HG03342 (cell line): ENCODE measurements at regions not wholly inside any gene's neighbourhood (a gene's known extent, or its start where the extent isn't known, plus 50 kb on each side); places are given as distances from the start of the nearest gene placed in this dataset.
A peak's percentile ranks its signal among the peaks of the same experiment; 100 is the strongest.
"Not testable (repeated sequence)": the region's sequence is repeated elsewhere in the genome, so short reads cannot be mapped to it uniquely, and the experiment has no call there.

Experiments used
- ATAC-seq: cut with Tn5 transposase; IDR thresholded peaks from one replicate; pipeline ENCODE4 v1.9.1; 2021; ENCODE audit warnings: mild to moderate bottlenecking, moderate library complexity; ENCODE audit not compliant: unreplicated experiment

GRCh38 chr13:79647533-79647932 is 166.6 kb downstream of the NDFIP2 start:
- ATAC-seq, result no peak

GRCh38 chr13:79646880-79647279 is 165.9 kb downstream of the NDFIP2 start:
- ATAC-seq, result no peak

DNA sequence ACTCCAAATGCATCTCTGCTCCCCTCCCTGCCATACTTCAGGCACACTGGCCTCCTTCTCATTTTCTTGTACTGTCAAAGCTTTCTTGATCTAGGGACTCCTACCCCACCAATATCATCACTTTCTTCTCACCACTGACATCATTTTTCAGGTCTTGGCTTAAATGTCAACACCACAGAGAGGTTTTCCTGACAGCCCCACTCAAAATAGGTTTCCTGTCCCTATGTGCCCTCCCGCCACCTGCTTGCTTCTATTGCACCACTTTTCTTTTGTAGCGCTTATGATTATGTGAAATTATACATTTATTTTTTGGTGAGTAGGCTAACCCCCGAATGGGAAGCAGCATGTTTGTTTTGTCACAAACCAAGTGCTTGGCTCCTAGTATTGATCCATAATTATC is 164.6 kb downstream of the NDFIP2 start:
- no peak for ATAC-seq

DNA sequence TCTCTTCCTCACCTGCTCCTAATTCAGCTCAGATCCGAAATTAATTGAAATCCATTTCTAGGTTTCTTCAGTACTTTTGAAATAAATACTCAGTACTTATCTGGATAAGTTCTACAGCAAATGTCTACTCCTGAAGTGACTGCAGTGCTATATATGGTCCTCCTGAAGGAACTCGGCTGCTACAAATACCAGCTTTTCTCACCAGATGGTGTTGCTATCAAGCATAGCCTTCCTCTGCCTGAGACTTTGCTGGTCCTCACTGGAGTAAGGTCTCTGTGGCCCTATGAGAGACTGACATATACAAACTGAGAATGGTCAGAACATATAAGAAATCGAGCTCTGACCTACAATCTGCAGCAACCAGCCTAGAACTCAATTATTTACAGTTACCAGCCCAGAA is 161.6 kb downstream of the NDFIP2 start:
- no peak for ATAC-seq

DNA sequence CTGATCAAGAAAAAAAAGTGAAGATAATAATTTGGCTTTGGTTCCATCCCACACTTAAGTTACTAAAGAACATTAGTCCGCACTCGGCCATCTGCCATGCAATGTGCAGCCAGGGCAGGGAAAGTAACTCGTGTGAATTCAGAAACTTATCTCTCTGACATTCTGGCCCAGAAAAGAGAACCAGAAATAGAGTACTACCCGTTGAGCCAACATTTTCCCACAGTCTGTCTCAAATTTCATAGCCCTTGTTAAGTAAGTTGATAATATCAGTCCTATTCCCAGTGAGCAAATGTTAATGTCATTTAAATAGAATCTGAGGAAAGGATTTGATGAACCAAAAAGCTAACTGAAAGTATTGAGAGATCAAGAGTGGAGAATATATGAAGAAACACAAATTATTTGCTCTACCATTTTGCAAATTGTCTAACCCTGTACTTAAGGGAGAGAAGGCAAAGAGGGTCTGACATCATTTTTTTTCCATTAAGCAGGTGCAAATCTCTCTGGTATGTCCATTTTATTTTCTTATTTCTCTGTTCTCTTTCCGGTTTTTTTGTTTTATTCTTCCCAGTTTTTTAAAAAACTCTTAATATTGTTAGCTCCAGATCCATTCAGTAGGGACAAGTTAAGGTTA is 156.3 kb downstream of the NDFIP2 start:
- ATAC-seq, result no peak

- no peak for ATAC-seq
Observed at GRCh38 chr13:79631051-79631659, 150.2 kb downstream of the NDFIP2 start.

DNA sequence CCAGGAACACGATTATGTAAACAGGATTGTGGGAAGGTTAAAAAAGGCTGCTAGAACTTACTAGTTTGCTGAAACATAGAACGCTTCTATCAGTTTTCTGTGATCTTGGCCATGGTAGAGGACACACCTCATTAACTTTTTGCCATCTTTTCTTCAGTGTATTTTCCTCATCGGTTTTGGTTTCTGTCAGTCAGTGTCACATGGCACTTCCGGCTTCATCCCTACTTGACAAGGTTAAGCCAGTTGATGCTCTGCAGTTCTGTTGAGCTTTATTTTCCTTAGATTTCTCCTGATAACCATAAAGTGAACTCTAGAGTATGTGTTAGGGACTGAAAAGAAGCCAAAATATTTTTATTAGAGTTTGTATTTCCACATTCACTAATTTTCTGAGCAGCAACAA is 147.5 kb downstream of the NDFIP2 start:
- no peak for ATAC-seq

- no peak for ATAC-seq
Observed at GRCh38 chr13:79626924-79627323, 146.0 kb downstream of the NDFIP2 start.

DNA sequence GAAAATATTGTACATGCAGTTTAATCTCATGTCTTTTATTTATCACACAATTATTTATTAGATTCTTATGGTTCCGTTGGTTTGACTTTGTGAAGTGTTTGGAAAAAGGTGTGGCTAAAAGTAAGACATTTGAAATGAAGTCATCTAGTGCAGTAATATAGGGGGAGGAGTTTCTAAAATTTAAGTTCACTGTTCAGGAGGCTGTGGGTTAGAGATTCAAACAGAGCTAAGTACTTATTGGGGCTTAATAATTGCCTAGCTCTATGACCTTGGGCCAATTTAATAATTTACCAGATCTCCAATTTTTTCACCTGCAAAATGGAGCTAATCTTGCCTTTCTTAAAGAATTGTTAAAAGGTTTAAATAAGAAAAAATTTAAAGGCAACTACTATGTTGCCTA is 144.6 kb downstream of the NDFIP2 start:
- ATAC-seq, result no peak

DNA sequence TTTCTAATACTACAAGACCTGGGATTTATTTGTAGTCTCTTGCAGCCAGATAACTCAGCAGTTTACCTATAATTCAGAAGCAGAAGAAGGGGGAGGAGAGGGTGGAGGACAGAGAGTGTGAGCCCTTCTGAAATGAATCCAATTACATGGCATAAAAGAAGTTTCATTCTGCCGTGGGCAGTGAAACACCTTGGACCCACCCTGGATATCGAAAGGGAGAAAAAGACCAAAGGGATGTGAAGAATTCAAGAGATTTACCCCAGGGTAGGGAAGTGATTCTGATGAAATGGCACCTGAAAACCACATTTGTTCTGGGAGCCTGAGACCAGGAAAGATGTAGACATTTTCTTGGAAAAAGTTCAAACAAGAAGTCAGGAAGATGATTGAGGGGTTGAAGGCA is 140.9 kb downstream of the NDFIP2 start:
- ATAC-seq, result no peak

- peak; percentile 43 for ATAC-seq
Observed at GRCh38 chr13:79621449-79621848, 140.5 kb downstream of the NDFIP2 start.

- ATAC-seq, result no peak
Observed at GRCh38 chr13:79614250-79614918, 133.4 kb downstream of the NDFIP2 start.

DNA sequence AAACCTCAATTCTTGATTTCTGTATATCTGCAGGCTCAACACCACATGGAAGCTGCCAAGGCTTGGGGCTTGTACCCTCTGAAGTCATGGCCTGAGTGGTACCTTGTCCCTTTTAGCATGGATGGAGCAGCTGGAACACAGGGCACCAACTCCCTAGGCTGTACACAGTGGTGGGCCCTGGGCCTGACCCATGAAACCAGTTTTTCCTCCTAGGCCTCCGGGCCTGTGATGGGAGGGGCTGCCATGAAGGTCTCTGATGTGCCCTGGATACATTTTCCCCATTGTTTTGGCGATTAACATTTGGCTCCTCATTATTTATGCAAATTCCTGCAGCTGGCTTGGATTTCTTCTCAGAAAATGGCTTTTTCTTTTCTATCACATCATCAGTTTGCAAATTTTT is 131.6 kb downstream of the NDFIP2 start:
- ATAC-seq, result no peak

- not testable (repeated sequence) for ATAC-seq
Observed at GRCh38 chr13:79607895-79608294, 126.9 kb downstream of the NDFIP2 start.
